ENCODE measurements at regions not wholly inside any gene's neighbourhood (a gene's known extent, or its start where the extent isn't known, plus 50 kb on each side); places are given as distances from the start of the nearest gene placed in this dataset.

GRCh38 chr5:52498607-52499006 lies 289.1 kb upstream of the ITGA1 start:
- no peak for DNase-seq (ENCODE audit: low read depth)

- no peak for DNase-seq (ENCODE audit: low read depth)
These were observed 285.2 kb upstream of the ITGA1 start for GRCh38 chr5:52502460-52502999.

DNA sequence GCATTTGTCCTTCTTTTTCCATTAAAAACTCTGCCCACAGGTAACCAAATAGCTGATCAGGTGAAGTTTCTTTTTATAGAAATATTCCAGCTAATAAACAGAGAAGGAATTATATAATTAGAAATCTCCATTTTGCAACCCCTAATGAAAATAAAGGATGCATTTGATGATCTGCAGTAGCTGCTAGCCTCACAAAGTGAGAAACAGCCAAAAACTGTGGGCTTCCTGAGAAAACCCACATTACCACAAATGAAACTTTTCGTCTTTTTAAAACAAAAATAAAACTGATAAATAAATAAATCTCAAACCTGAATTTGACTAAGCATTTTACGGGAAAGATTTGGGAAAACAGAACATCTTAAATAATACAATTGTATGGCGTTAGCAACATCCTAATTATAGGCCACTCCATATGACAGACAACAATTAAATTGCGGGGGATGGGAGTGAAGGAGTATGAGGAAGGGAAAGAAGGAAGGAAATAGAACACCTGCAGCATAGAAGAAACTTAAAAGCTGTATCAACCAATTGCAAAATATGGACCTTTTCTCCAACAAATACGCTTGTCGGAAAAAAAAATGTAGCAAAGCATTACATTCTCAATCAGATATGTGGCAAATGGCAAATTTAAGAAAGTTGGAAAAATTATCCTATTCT lies 283.0 kb upstream of the ITGA1 start:
- no peak for DNase-seq (ENCODE audit: low read depth)

GRCh38 chr5:52517667-52518066 lies 270.0 kb upstream of the ITGA1 start:
- no peak for DNase-seq (ENCODE audit: low read depth)

GRCh38 chr5:52520171-52520570 lies 267.5 kb upstream of the ITGA1 start:
- no peak for DNase-seq (ENCODE audit: low read depth)

DNA sequence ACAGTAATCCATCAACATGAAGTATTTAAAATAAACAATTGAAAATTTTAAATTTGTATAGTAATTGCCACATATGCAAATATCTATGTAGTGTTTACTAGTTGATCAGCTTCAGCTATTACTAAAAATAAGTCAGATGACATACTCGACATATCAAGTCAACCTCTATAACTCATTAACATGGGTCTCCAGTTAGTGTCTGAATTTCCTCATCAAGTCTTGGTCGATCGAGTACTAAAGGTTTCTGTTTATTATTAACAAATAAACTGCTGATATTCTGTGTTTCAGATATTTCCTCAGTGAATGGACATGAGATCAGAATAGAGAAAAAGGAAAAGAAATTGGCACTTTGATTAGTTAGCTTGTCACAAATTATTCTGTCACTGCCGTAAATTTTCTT lies 266.5 kb upstream of the ITGA1 start:
- no peak for DNase-seq (ENCODE audit: low read depth)

- no peak for DNase-seq (ENCODE audit: low read depth)
These were observed 264.0 kb upstream of the ITGA1 start for GRCh38 chr5:52523701-52524100.

DNA sequence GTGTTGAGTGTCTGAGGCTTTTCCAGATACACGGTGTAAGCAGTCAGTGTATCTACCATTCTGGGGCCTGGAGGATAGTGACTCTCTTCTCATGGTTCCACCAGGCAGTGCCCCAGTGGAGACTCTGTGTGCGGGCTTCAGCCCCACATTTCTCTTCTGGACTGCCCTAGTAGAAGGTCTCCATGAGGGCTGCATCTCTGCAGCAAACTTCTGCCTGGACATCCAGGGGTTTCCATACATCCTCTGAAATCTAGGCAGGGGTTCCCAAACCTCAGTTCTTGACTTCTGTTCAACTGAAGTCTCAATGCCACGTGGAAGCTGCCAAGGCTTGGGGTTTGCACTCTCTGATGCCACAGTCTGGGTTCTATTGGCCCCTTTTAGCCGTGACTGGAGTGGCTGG lies 256.6 kb upstream of the ITGA1 start:
- DNase-seq (ENCODE audit: low read depth), result no peak

DNA sequence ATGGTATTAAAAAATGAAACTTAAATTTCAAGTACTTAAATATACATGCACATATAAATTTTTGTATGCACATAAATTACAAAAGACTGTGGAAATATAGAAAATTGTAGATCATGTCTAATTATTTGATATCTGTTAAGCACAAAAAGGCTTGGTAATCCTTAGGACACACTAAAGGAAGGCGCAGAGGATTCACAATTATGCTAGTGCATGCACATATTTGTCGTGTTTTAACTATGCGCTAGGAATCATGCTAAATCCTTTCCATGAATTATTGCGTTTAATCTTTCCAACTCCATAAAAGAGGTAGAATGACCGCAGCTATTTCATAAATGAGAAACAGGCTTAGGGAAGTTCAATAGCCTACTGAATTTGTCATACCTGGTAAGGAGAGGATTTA lies 244.1 kb upstream of the ITGA1 start:
- no peak for DNase-seq (ENCODE audit: low read depth)

- no peak for DNase-seq (ENCODE audit: low read depth)
These were observed 243.0 kb upstream of the ITGA1 start for GRCh38 chr5:52544738-52545137.

GRCh38 chr5:52554293-52554692 lies 233.4 kb upstream of the ITGA1 start:
- no peak for DNase-seq (ENCODE audit: low read depth)

GRCh38 chr5:52560366-52560765 lies 227.3 kb upstream of the ITGA1 start:
- no peak for DNase-seq (ENCODE audit: low read depth)

DNA sequence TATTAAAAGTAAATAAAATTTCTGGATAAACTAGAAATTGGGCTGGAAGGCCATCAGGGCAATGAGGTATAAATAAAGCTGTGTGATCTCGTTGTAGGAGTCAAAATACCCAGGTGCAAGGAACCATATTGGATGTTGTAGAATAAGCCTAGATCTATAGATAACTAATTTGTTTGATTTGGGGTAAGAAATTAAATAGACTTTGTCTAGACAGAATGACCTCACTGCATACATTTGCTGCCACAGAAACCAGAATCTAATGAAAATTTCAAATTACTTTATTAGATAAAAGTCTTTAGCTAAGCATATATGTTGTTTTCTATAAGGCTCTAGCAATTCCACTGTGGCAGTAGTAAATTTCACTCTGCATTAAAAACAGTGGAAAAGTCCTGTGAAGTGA lies 225.2 kb upstream of the ITGA1 start:
- no peak for DNase-seq (ENCODE audit: low read depth)

DNA sequence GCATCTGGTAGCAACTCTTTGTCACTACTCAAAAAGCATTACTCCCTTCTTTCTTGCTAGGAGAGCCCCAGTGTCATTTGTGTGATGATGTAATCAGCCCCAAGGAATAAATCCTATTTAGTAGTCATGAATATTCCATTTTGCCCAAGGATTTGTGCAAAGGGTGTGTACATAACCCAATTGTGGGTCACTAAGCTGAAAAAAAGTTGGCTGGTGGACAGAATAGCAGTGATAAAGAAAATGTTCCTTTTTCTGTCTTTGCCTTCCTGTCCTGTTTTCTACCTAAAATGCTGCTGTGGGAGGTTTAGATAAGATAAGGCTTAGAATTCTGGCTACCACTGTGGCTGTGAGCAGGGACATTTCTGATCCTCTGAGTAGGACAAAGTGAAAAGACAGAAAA lies 223.1 kb upstream of the ITGA1 start:
- no peak for DNase-seq (ENCODE audit: low read depth)

GRCh38 chr5:52577546-52577945 lies 210.2 kb upstream of the ITGA1 start:
- no peak for DNase-seq (ENCODE audit: low read depth)

DNA sequence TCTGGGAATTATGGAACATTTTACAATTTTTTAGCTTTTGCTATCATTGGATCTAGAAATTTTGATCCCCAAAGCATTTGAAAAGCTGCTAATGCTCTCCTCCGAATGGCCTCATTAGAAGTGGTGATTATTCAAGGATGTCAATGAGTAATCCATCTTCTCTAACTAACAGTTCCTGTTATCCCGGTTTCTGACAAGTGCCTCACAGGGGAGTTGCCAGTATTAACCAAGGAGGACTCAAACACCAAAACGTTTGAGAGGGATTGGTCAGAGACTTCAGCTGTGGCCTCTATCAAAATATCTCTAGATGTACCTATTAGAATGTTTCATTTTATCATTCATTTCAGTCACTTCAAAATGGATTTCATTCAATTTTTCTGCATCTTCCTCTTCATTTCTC lies 208.3 kb upstream of the ITGA1 start:
- DNase-seq (ENCODE audit: low read depth), result no peak

- no peak for DNase-seq (ENCODE audit: low read depth)
These were observed 206.8 kb upstream of the ITGA1 start for GRCh38 chr5:52580921-52581320.

DNA sequence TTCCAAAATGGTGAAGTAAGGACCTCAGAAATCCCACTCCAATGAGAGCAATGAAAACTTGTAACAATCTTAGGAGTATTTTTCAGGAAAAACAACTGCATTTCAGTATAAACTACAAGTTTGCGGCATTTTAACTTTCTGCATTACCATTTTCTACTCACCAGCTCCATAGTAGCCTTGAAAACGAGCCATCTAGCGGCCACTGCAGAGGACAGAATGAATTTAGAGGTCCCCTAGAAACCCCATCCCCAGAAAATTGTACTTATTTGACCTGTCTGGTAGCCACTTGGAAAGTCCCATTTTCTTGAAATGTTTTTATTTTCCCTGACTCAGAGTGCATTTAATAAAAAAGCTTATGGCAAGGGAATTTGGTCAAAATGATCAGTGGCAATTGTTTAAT lies 205.4 kb upstream of the ITGA1 start:
- DNase-seq (ENCODE audit: low read depth), result no peak

DNA sequence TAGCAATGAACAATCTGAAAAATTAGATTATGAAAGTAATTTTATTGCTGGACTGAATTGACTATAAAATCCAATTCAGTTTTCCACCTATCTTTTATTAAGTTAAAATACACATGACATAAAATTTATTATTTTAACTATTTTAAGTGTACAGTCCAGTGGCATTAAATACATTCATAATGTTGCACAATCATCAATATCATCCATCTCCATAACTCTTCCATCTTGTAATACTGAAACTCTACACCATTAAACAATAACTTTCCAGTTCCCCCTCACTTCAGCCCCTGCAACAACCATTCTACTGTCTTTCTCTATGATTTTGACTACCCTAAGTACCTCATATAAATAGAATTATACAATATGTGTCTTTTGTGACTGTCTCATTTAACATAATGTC lies 200.6 kb upstream of the ITGA1 start:
- no peak for DNase-seq (ENCODE audit: low read depth)

- DNase-seq (ENCODE audit: low read depth), result no peak
These were observed 190.1 kb upstream of the ITGA1 start for GRCh38 chr5:52597625-52598024.

DNA sequence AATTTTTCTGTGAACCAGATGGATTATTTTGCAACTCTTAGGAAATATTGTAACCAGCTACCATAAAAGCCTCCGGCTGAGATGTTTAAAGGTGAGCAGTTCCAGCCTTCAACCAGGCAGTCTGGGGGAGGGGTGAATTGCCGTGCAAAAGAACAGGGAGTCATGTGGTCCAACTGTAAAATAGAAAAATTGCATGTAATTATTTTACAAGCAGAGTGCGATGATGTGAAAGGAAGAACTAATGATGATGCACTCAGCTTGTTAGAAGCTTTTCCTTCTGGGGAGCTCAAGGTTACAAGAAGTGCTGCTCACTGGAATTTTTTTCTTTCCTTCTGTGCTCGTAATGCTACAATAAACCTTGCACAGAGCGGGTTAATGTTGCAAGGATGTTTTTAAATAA lies 188.7 kb upstream of the ITGA1 start:
- no peak for DNase-seq (ENCODE audit: low read depth)

DNA sequence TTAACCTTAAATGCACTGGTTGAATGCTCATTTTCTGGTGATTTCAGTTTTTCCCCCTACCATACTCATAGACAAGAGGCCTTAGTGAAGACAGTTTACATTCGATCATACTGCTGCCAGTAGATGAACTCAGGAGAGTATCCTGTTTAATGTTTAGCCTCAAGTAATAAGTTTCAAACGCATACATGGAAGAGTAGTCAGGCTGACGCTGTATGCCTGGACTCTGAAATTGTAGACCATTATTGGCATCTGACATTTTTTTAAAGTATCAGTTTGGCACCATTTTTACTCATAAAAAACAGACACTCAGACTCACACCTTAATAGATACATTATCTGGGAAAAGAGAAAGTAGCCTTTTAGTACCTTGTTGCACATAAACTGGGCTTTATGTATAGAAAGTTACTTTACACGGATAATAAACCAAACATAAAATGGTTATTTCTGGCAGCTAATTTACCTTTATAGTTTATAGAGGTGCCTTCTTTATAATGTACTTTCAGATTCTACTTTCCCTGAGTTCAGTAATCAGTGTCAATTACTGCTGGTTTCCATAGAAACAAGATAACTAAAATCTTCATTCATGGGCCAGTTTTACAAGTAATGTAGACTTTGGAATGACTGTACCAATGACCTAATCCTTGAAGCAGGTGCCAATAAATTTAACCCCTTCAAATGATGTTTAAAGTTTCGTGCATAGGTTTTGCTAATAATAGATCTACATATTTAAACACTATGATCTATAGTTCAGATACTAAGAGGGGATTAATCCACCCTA lies 183.8 kb upstream of the ITGA1 start:
- DNase-seq (ENCODE audit: low read depth), result no peak

Measured in T follicular helper cell (primary cell).